IMR-90 (cell line): ENCODE measurements at regions not wholly inside any gene's neighbourhood (a gene's known extent, or its start where the extent isn't known, plus 50 kb on each side); places are given as distances from the start of the nearest gene placed in this dataset.

Source experiments
- BHLHE40 ChIP-seq: fragments of 150-350 bp; IDR thresholded peaks from 2 replicates; pipeline ENCODE4 v1.6.1; 2016; ENCODE audit warnings: mild to moderate bottlenecking, low read depth, low read length
- CTCF ChIP-seq: conservative IDR thresholded peaks from 2 replicates; pipeline ENCODE4 v1.5.1; 2012; ENCODE audit warnings: mild to moderate bottlenecking, low read depth, low read length, improper control_type of control experiment
- MAFK ChIP-seq: IDR thresholded peaks from 2 replicates; pipeline ENCODE4 v1.6.1; 2012; ENCODE audit warnings: low read depth, low read length, improper control_type of control experiment
- MXI1 ChIP-seq: IDR thresholded peaks from 2 replicates; pipeline ENCODE4 v1.6.1; 2012; ENCODE audit warnings: low read depth, mild to moderate bottlenecking, low read length, moderate library complexity, borderline replicate concordance
- POLR2A ChIP-seq: IDR thresholded peaks from 2 replicates; pipeline ENCODE4 v1.6.1; 2012; ENCODE audit warnings: mild to moderate bottlenecking, low read depth, low read length
- RAD21 ChIP-seq: IDR thresholded peaks from 2 replicates; pipeline ENCODE4 v1.6.1; 2012; ENCODE audit warnings: low read length, improper control_type of control experiment
- RFX5 ChIP-seq: IDR thresholded peaks from 2 replicates; pipeline ENCODE4 v1.8.0; 2012; ENCODE audit warnings: low read depth, mild to moderate bottlenecking, low read length, moderate library complexity
- SMC3 ChIP-seq: fragments of 150-350 bp; IDR thresholded peaks from 2 replicates; pipeline ENCODE4 v1.6.1; 2016; ENCODE audit warnings: low read depth, mild to moderate bottlenecking, antibody characterized with exemption, low read length, moderate library complexity
- TF ChIP-seq, protein P1 (sequence below): fragments of 150-350 bp; IDR thresholded peaks from 2 replicates; pipeline ENCODE4 v1.6.1; 2017; ENCODE audit warnings: mild to moderate bottlenecking, antibody characterized with exemption, low read length, low read depth

DNA sequence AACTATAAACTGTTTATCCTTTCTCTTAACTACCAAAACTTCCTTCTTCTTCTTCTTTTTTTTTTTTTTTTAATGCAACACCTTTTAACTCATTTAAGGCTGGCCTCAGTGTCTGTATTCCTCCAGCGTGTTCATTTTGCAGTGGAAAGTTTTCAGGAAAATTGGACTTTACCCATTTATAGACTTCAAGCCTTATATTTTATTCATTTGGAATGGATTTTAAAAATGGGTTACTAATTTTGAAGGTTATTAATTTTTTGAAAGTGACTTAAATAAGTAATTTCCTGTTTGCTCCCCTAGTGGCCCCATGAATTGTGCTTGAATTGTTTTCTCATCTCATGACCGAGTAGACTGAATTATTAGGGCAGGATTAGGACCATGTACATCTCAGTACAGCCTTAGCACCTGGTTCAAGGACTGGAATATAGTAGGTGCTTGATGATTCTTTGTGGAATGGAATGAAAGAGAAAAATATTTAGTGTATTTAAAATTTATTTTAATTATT is 282.7 kb downstream of the ANKRD50 start:
- no peak for TF ChIP-seq POLR2A
- no peak for TF ChIP-seq CTCF
- no peak for TF ChIP-seq MXI1
- TF ChIP-seq, protein P1, sequence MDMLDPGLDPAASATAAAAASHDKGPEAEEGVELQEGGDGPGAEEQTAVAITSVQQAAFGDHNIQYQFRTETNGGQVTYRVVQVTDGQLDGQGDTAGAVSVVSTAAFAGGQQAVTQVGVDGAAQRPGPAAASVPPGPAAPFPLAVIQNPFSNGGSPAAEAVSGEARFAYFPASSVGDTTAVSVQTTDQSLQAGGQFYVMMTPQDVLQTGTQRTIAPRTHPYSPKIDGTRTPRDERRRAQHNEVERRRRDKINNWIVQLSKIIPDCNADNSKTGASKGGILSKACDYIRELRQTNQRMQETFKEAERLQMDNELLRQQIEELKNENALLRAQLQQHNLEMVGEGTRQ, result no peak
- no peak for TF ChIP-seq SMC3
- TF ChIP-seq BHLHE40, result no peak
- no peak for TF ChIP-seq RAD21
- TF ChIP-seq RFX5, result no peak
- no peak for TF ChIP-seq MAFK
